ENCODE measurements at regions not wholly inside any gene's neighbourhood (a gene's known extent, or its start where the extent isn't known, plus 50 kb on each side); places are given as distances from the start of the nearest gene placed in this dataset.

- H3K4me3 ChIP-seq (ENCODE audit: low read length), result no peak overlapping the region
- DNase-seq (ENCODE audit: low read depth), result no peak
- TF ChIP-seq, protein P1, sequence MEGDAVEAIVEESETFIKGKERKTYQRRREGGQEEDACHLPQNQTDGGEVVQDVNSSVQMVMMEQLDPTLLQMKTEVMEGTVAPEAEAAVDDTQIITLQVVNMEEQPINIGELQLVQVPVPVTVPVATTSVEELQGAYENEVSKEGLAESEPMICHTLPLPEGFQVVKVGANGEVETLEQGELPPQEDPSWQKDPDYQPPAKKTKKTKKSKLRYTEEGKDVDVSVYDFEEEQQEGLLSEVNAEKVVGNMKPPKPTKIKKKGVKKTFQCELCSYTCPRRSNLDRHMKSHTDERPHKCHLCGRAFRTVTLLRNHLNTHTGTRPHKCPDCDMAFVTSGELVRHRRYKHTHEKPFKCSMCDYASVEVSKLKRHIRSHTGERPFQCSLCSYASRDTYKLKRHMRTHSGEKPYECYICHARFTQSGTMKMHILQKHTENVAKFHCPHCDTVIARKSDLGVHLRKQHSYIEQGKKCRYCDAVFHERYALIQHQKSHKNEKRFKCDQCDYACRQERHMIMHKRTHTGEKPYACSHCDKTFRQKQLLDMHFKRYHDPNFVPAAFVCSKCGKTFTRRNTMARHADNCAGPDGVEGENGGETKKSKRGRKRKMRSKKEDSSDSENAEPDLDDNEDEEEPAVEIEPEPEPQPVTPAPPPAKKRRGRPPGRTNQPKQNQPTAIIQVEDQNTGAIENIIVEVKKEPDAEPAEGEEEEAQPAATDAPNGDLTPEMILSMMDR (conservative IDR thresholded peaks at IDR 0.05; ENCODE audit: low read depth, low read length), result no peak
These were observed 353.5 kb downstream of the SPATA31D1 start for GRCh38 chr9:82342046-82342445.

DNA sequence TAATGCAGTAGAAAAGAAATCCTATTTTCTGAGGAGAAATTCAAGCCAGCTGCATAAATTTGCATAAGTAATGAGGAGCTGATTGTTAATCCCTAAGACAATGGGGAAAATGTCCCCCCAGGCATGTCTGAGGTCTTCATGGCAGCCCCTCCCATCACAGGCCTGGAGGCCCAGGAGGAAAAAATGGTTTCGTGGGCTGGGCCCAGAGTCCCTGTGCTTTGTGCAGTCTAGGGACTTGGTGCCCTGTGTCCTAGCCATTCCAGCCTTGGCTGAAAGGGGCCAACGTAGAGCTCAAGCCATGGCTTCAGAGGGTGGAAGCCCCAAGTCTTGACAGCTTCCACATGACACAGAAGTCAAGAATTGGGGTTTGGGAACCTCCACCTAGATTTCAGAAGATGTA lies 357.5 kb downstream of the SPATA31D1 start:
- H3K4me3 ChIP-seq (ENCODE audit: low read length), result no peak overlapping the region
- no peak for DNase-seq (ENCODE audit: low read depth)
- TF ChIP-seq, protein P1 (conservative IDR thresholded peaks at IDR 0.05; ENCODE audit: low read depth, low read length), result no peak

GRCh38 chr9:82353631-82354278 lies 365.2 kb downstream of the SPATA31D1 start:
- no peak for DNase-seq (ENCODE audit: low read depth)
- TF ChIP-seq, protein P1 (conservative IDR thresholded peaks at IDR 0.05; ENCODE audit: low read depth, low read length), result no peak
- H3K4me3 ChIP-seq (ENCODE audit: low read length), result no peak overlapping the region

- H3K4me3 ChIP-seq (ENCODE audit: low read length), result no peak overlapping the region
- DNase-seq (ENCODE audit: low read depth), result no peak
- TF ChIP-seq, protein P1 (conservative IDR thresholded peaks at IDR 0.05; ENCODE audit: low read depth, low read length), result no peak
These were observed 365.7 kb downstream of the SPATA31D1 start for GRCh38 chr9:82354279-82354659.

DNA sequence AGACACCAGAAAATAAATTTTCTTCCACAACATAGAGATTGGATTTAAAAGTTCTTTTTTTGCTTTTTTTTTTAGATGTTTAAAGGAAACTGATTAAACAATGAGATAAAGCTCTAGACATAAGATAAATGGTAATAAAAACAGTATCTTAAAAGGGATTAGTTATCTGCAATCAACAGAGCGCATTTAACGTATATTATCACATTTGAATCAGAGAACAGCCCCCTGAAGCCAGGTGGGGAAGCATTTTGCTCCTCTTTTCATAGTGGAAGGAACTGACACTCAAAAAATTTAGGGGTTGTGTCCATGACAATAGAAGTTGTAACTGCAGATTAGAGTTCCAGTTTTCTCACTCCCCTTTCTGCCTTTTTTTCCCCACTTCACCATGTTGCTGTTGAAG lies 367.6 kb downstream of the SPATA31D1 start:
- TF ChIP-seq, protein P1 (conservative IDR thresholded peaks at IDR 0.05; ENCODE audit: low read depth, low read length), result no peak
- DNase-seq (ENCODE audit: low read depth), result no peak
- no peak overlapping the region for H3K4me3 ChIP-seq (ENCODE audit: low read length)

DNA sequence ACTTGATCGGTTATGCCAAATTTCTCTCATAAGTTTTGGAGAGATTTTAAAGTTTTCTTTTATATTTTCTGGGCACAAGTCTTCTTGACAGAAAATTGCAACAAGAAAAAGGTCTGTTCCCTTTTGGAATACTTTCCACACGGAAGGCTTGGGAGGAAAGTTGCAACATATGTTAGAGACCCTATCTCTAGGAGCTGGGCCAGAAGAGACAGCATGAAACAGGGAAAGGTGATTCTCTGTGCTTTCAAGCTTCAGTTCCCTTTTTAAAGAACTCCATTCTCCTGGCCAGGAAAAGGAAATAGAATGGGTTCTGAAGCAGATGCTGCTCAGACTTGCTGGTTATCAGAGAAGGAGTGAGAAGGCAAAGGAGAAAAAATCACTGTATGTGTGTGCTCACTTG lies 368.3 kb downstream of the SPATA31D1 start:
- TF ChIP-seq, protein P1 (conservative IDR thresholded peaks at IDR 0.05; ENCODE audit: low read depth, low read length), result no peak
- DNase-seq (ENCODE audit: low read depth), result no peak

DNA sequence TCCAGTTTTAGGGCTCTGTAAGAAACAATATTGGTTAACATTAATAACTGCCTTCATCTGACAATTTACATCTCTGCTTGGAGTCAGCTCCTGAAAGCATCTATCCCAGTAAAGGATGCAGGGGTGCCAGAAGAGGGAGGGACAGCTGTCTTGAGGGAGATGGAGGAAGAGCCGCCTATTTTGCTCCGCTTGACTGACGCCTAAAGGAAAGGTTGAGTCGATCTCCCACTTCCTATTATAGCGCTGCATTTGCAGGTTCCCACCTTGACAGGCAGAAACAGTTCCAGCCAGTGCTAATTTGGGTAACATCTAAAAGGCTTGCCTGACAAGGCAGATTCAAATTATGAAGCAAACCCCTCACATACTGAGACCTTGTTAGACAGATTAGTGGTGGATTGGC lies 374.6 kb downstream of the SPATA31D1 start:
- TF ChIP-seq, protein P1 (conservative IDR thresholded peaks at IDR 0.05; ENCODE audit: low read depth, low read length), result no peak
- no peak overlapping the region for H3K4me3 ChIP-seq (ENCODE audit: low read length)
- DNase-seq (ENCODE audit: low read depth), result no peak

More for the DNA sequence above, 368.3 kb downstream of the SPATA31D1 start:
- H3K4me3 ChIP-seq (ENCODE audit: low read length), result no peak overlapping the region
